IMR-90 (cell line): ENCODE measurements at regions not wholly inside any gene's neighbourhood (a gene's known extent, or its start where the extent isn't known, plus 50 kb on each side); places are given as distances from the start of the nearest gene placed in this dataset.

Experiments used
- ATAC-seq: fragments of 200-7000 bp; cut with Tn5 transposase; 2 replicates; pipeline ENCODE4 v1.9.1; 2020; ENCODE audit warnings: low read depth, mild to moderate bottlenecking, moderate library complexity
- BruUV-seq: library from RNA; stranded (reverse); fragments of 400-500 nt; replicated peaks from 2 replicates; lab custom pipeline; 2021; lab: Mats Ljungman, UMichigan
- CTCF ChIA-PET: fragments of 300-600 bp; formaldehyde crosslinking; extraction: SDS; loops from one replicate; lab custom pipeline; 2021; ENCODE audit warnings: antibody characterized with exemption; lab: Yijun Ruan, JAX
- POLR2A ChIA-PET: fragments of 300-600 bp; sonication (Branson Sonifier 250); formaldehyde crosslinking; loops from one replicate; lab custom pipeline; 2022; ENCODE audit warnings: antibody characterized with exemption; ENCODE audit not compliant: unreplicated experiment; lab: Charles Lee
- DNase-seq: peaks from one replicate; pipeline ENCODE4 v3.0.0; 2013
- H2AFZ ChIP-seq: replicated peaks from 2 replicates; pipeline ENCODE3; 2013; ENCODE audit warnings: low read length, mild to moderate bottlenecking; ENCODE audit not compliant: poor library complexity
- H2AK5ac ChIP-seq: 2 replicates; pipeline ENCODE4 v1.6.1; 2013; ENCODE audit warnings: low read depth, low read length, inconsistent platforms
- H2AK9ac ChIP-seq: replicated peaks from 2 replicates; pipeline ENCODE3; 2013; ENCODE audit warnings: mild to moderate bottlenecking, low read depth, low read length, moderate library complexity; ENCODE audit not compliant: poor library complexity
- H2BK120ac ChIP-seq: 2 replicates; pipeline ENCODE4 v1.6.1; 2013; ENCODE audit warnings: low read depth, low read length, inconsistent platforms
- H2BK15ac ChIP-seq: 3 replicates; pipeline ENCODE4 v1.6.1; 2013; ENCODE audit warnings: low read depth, low read length, inconsistent platforms
- H2BK20ac ChIP-seq: 2 replicates; pipeline ENCODE4 v1.6.1; 2013; ENCODE audit warnings: low read depth, mild to moderate bottlenecking, inconsistent platforms, low read length, moderate library complexity
- H2BK5ac ChIP-seq: 2 replicates; pipeline ENCODE4 v1.6.1; 2013; ENCODE audit warnings: mild to moderate bottlenecking, low read depth, low read length, inconsistent platforms; ENCODE audit not compliant: poor library complexity, severe bottlenecking
- H3K14ac ChIP-seq: replicated peaks from 2 replicates; pipeline ENCODE4 v1.6.1; 2013; ENCODE audit warnings: low read depth, low read length, inconsistent platforms
- H3K18ac ChIP-seq: 2 replicates; pipeline ENCODE4 v1.6.1; 2013; ENCODE audit warnings: low read depth, low read length, control low read depth
- H3K23ac ChIP-seq: 2 replicates; pipeline ENCODE4 v1.6.1; 2013; ENCODE audit warnings: low read depth, low read length, inconsistent platforms
- H3K27ac ChIP-seq: 2 replicates; pipeline ENCODE4 v1.5.1; 2013; ENCODE audit warnings: mild to moderate bottlenecking, control low read depth, low read length; ENCODE audit not compliant: insufficient read depth
- H3K27me3 ChIP-seq: 2 replicates; pipeline ENCODE4 v1.6.1; 2013; ENCODE audit warnings: low read length; ENCODE audit not compliant: control insufficient read depth, insufficient read depth
- H3K36me3 ChIP-seq: 2 replicates; pipeline ENCODE4 v1.6.1; 2013; ENCODE audit warnings: low read length, mixed read lengths; ENCODE audit not compliant: control insufficient read depth, insufficient read depth
- H3K4ac ChIP-seq: 2 replicates; pipeline ENCODE4 v1.6.1; 2013; ENCODE audit warnings: low read depth, low read length, inconsistent platforms
- H3K4me1 ChIP-seq: 2 replicates; pipeline ENCODE4 v1.6.1; 2013; ENCODE audit warnings: low read length, mixed read lengths; ENCODE audit not compliant: control insufficient read depth, insufficient read depth
- H3K4me2 ChIP-seq: 2 replicates; pipeline ENCODE4 v1.6.1; 2013; ENCODE audit warnings: low read depth, mild to moderate bottlenecking, control low read depth, low read length, moderate library complexity
- H3K4me3 ChIP-seq: 2 replicates; pipeline ENCODE4 v1.5.1; 2013; ENCODE audit warnings: low read depth, mild to moderate bottlenecking, control low read depth, low read length, moderate library complexity; ENCODE audit not compliant: insufficient read depth
- H3K56ac ChIP-seq: 2 replicates; pipeline ENCODE4 v1.6.1; 2013; ENCODE audit warnings: low read length, inconsistent platforms; ENCODE audit not compliant: insufficient read depth; ENCODE audit errors: extremely low read depth
- H3K79me1 ChIP-seq, 2 experiments: 2 replicates each; pipeline ENCODE4 v1.6.1; 2013; ENCODE audit warnings: low read length in 2 of 2, inconsistent platforms in 1 of 2, low read depth in 1 of 2
- H3K9ac ChIP-seq: 2 replicates; pipeline ENCODE4 v1.6.1; 2013; ENCODE audit warnings: low read depth, low read length, control low read depth
- H3K9me1 ChIP-seq: 2 replicates; pipeline ENCODE4 v1.6.1; 2013; ENCODE audit warnings: low read length, inconsistent platforms; ENCODE audit not compliant: insufficient read depth
- H3K9me3 ChIP-seq: 2 replicates; pipeline ENCODE4 v1.6.1; 2013; ENCODE audit warnings: low read length; ENCODE audit not compliant: control insufficient read depth, insufficient read depth
- H4K20me1 ChIP-seq: 2 replicates; pipeline ENCODE4 v1.6.1; 2013; ENCODE audit warnings: low read length, inconsistent platforms; ENCODE audit not compliant: insufficient read depth
- H4K5ac ChIP-seq: 2 replicates; pipeline ENCODE4 v1.6.1; 2013; ENCODE audit warnings: mild to moderate bottlenecking, low read depth, low read length, control low read depth
- H4K8ac ChIP-seq, 2 experiments: 2 replicates each; pipeline ENCODE4 v1.6.1; 2013; ENCODE audit warnings: low read depth in 2 of 2, low read length in 2 of 2, control low read depth in 1 of 2, inconsistent platforms in 1 of 2
- H4K91ac ChIP-seq: 2 replicates; pipeline ENCODE4 v1.6.1; 2013; ENCODE audit warnings: low read depth, low read length, inconsistent platforms; ENCODE audit not compliant: insufficient read depth
- BHLHE40 ChIP-seq: fragments of 150-350 bp; IDR thresholded peaks from 2 replicates; pipeline ENCODE4 v1.6.1; 2016; ENCODE audit warnings: mild to moderate bottlenecking, low read depth, low read length
- CEBPB ChIP-seq: IDR thresholded peaks from 2 replicates; pipeline ENCODE4 v1.6.1; 2012; ENCODE audit warnings: low read depth, low read length, improper control_type of control experiment
- CHD1 ChIP-seq: IDR thresholded peaks from 2 replicates; pipeline ENCODE4 v1.6.1; 2012; ENCODE audit warnings: low read depth, low read length, improper control_type of control experiment
- CTCF ChIP-seq: conservative IDR thresholded peaks from 2 replicates; pipeline ENCODE4 v1.5.1; 2012; ENCODE audit warnings: mild to moderate bottlenecking, low read depth, low read length, improper control_type of control experiment
- ELK1 ChIP-seq: fragments of 150-350 bp; IDR thresholded peaks from 2 replicates; pipeline ENCODE4 v1.6.1; 2016; ENCODE audit warnings: low read depth, mild to moderate bottlenecking, low read length, moderate library complexity, borderline replicate concordance
- FOS ChIP-seq: fragments of 150-350 bp; IDR thresholded peaks from 2 replicates; pipeline ENCODE4 v1.6.1; 2016; ENCODE audit warnings: low read depth, low read length
- MAFK ChIP-seq: IDR thresholded peaks from 2 replicates; pipeline ENCODE4 v1.6.1; 2012; ENCODE audit warnings: low read depth, low read length, improper control_type of control experiment
- MAZ ChIP-seq: IDR thresholded peaks from 2 replicates; pipeline ENCODE4 v1.6.1; 2012; ENCODE audit warnings: low read depth, mild to moderate bottlenecking, low read length, improper control_type of control experiment, moderate library complexity, borderline replicate concordance
- MXI1 ChIP-seq: IDR thresholded peaks from 2 replicates; pipeline ENCODE4 v1.6.1; 2012; ENCODE audit warnings: low read depth, mild to moderate bottlenecking, low read length, moderate library complexity, borderline replicate concordance
- NFE2L2 ChIP-seq: fragments of 150-350 bp; IDR thresholded peaks from 2 replicates; pipeline ENCODE4 v1.6.1; 2016; ENCODE audit warnings: low read depth, mild to moderate bottlenecking, low read length
- POLR2A ChIP-seq: IDR thresholded peaks from 2 replicates; pipeline ENCODE4 v1.6.1; 2012; ENCODE audit warnings: mild to moderate bottlenecking, low read depth, low read length
- RAD21 ChIP-seq: IDR thresholded peaks from 2 replicates; pipeline ENCODE4 v1.6.1; 2012; ENCODE audit warnings: low read length, improper control_type of control experiment
- RCOR1 ChIP-seq: IDR thresholded peaks from 2 replicates; pipeline ENCODE4 v1.6.1; 2012; ENCODE audit warnings: mild to moderate bottlenecking, low read length, improper control_type of control experiment; ENCODE audit not compliant: insufficient replicate concordance
- RFX5 ChIP-seq: IDR thresholded peaks from 2 replicates; pipeline ENCODE4 v1.8.0; 2012; ENCODE audit warnings: low read depth, mild to moderate bottlenecking, low read length, moderate library complexity
- SMC3 ChIP-seq: fragments of 150-350 bp; IDR thresholded peaks from 2 replicates; pipeline ENCODE4 v1.6.1; 2016; ENCODE audit warnings: low read depth, mild to moderate bottlenecking, antibody characterized with exemption, low read length, moderate library complexity
- USF2 ChIP-seq: fragments of 150-350 bp; IDR thresholded peaks from 2 replicates; pipeline ENCODE4 v1.6.1; 2017; ENCODE audit warnings: mild to moderate bottlenecking, antibody characterized with exemption, low read length, low read depth
- WGBS, 2 experiments: methylation state at CpG; one replicate each; pipeline versions ENCODE4 v1.1.5 to v1.1.7; 2013; ENCODE audit warnings: missing lambda C conversion rate in 2 of 2; ENCODE audit not compliant: insufficient read length in 1 of 2; ENCODE audit errors: extremely low coverage in 2 of 2; 5-methylcytosine and 5-hydroxymethylcytosine counted together
- dilution Hi-C: fragments of 300-500 bp; cut with HindIII; formaldehyde crosslinking; loops from one replicate; pipeline ENCODE4 v1.14.3; 2018; ENCODE audit warnings: low sequenced_read_pairs; ENCODE audit not compliant: unreplicated experiment
- in situ Hi-C: fragments of 300-500 bp; cut with MboI; formaldehyde crosslinking; loops from 3 replicates; pipeline ENCODE4 v1.14.3; 2019; ENCODE audit warnings: low sequenced_read_pairs, inconsistent platforms, mixed read lengths
- intact Hi-C: fragments of 100-400 bp; cut with micrococcal nuclease; formaldehyde crosslinking; loops from 2 replicates; pipeline ENCODE4 v1.10.0; 2022

- WGBS, 2 experiments: no CpG with 5 or more reads among the region's 2 CpGs
- H2AK9ac ChIP-seq: no peak overlapping the region
- CTCF ChIA-PET: no interaction called here
Observed at GRCh38 chr5:74375271-74375670, 265.3 kb downstream of the ENC1 start.

More at GRCh38 chr5:74375271-74375670, 265.3 kb downstream of the ENC1 start:
- H2BK15ac ChIP-seq: no peak overlapping the region
- no peak overlapping the region for H3K18ac ChIP-seq
- H3K36me3 ChIP-seq: no peaks in the 10 kb centered on the region
- no peaks in the 10 kb centered on the region for H4K20me1 ChIP-seq
- no peak overlapping the region for H3K4me2 ChIP-seq
- no peaks in the 10 kb centered on the region for H3K9me3 ChIP-seq
- H4K8ac ChIP-seq: no peak overlapping the region
- H2BK20ac ChIP-seq: no peak overlapping the region
- intact Hi-C loops (no loop called here), dilution Hi-C loops (no loop called here), in situ Hi-C loops (no loop called here)
- H2AK5ac ChIP-seq: no peak overlapping the region
- H3K79me1 ChIP-seq: no peaks in the 10 kb centered on the region
- BruUV-seq: no TSS peak
- no peak overlapping the region for H3K9ac ChIP-seq
- no peak overlapping the region for H2BK120ac ChIP-seq
- H3K27me3 ChIP-seq: peaks cover 18% of the 10 kb centered on the region
- H3K27ac ChIP-seq: no peak overlapping the region
- H3K4me1 ChIP-seq: no peaks in the 10 kb centered on the region
- no peak overlapping the region for H2AFZ ChIP-seq
- no peak overlapping the region for H4K91ac ChIP-seq
- H3K4me3 ChIP-seq: no peak overlapping the region
- H3K9me1 ChIP-seq: no peaks in the 10 kb centered on the region
- POLR2A ChIA-PET: no interaction called here
- ATAC-seq: no peak
- DNase-seq: no peak
- no peak overlapping the region for H3K4ac ChIP-seq
- H4K5ac ChIP-seq: no peak overlapping the region
- H3K14ac ChIP-seq: no peak overlapping the region
- TF ChIP-seq BHLHE40: no peak
- TF ChIP-seq MAFK: no peak
- TF ChIP-seq CEBPB: no peak
- TF ChIP-seq CHD1: no peak
- no peak for TF ChIP-seq MAZ
- no peak for TF ChIP-seq SMC3
- no peak for TF ChIP-seq RCOR1
- no peak for TF ChIP-seq USF2
- TF ChIP-seq FOS: no peak
- TF ChIP-seq POLR2A: no peak
- no peak for TF ChIP-seq CTCF
- TF ChIP-seq ELK1: no peak
- no peak for TF ChIP-seq MXI1
- TF ChIP-seq RAD21: no peak
- no peak for TF ChIP-seq NFE2L2
- TF ChIP-seq RFX5: no peak
- no peak overlapping the region for H3K23ac ChIP-seq
- H3K56ac ChIP-seq: no peak overlapping the region
- H2BK5ac ChIP-seq: no peak overlapping the region
